ENCODE measurements at regions not wholly inside any gene's neighbourhood (a gene's known extent, or its start where the extent isn't known, plus 50 kb on each side); places are given as distances from the start of the nearest gene placed in this dataset.

GRCh38 chr4:33226783-33227182 is 2506.6 kb downstream of the PCDH7 start:
- TF ChIP-seq CTCF (conservative IDR thresholded peaks at IDR 0.05; ENCODE audit: low read depth, low read length) (no peak), EZH2 (IDR thresholded peaks at IDR 0.05; ENCODE audit: borderline replicate concordance, low read depth, low read length, poor library complexity, severe bottlenecking) (no peak)
